Peyer's patch (tissue), 4 donors: ENCODE measurements at regions not wholly inside any gene's neighbourhood (a gene's known extent, or its start where the extent isn't known, plus 50 kb on each side); places are given as distances from the start of the nearest gene placed in this dataset.

ENCODE experiments used
- DNase-seq, 3 donors: peaks; one replicate each; pipeline ENCODE4 v3.0.0-alpha.2; 2017 to 2019
- H3K27ac ChIP-seq, 4 donors: fragments of 200-600 bp; sonication (generic); one replicate each; pipeline ENCODE4 v1.5.1; 2016 to 2019
- H3K27me3 ChIP-seq, 2 donors: fragments of 200-600 bp; sonication (generic); one replicate each; pipeline ENCODE4 v1.5.1; 2019
- H3K36me3 ChIP-seq, 3 donors: fragments of 200-600 bp; sonication (generic); one replicate each; pipeline ENCODE4 v1.5.1; 2016 to 2019
- H3K4me1 ChIP-seq, 4 donors: fragments of 200-600 bp; sonication (generic); one replicate each; pipeline ENCODE4 v1.5.1; 2016 to 2019
- H3K4me3 ChIP-seq, 4 donors: fragments of 200-600 bp; sonication (generic); 1 replicate in 3 of 4; 2 replicates in 1 of 4; pipeline ENCODE4 v1.5.1; 2016 to 2019; ENCODE audit warnings: mild to moderate bottlenecking in 1 of 4
- H3K9me3 ChIP-seq, 4 donors: fragments of 200-600 bp; sonication (generic); one replicate each; pipeline ENCODE4 v1.5.1; 2016 to 2019; ENCODE audit warnings: mild to moderate bottlenecking in 1 of 4
- POLR2A ChIP-seq, 2 donors: fragments of 450-650 bp; IDR thresholded peaks; one replicate each; pipeline ENCODE4 v1.5.1; 2017; ENCODE audit warnings: antibody characterized with exemption in 2 of 2, mild to moderate bottlenecking in 2 of 2, moderate library complexity in 2 of 2
- TF ChIP-seq, protein P1 (sequence below), 6 experiments: fragments of 450-650 bp in 4 of 6; fragments of 200-600 bp in 2 of 6; sonication (generic) in 1 of 6; IDR thresholded peaks; one replicate each; pipeline ENCODE4 v1.5.1; 2017 to 2019; ENCODE audit warnings: antibody characterized with exemption in 6 of 6, mild to moderate bottlenecking in 3 of 6, moderate library complexity in 1 of 6

DNA sequence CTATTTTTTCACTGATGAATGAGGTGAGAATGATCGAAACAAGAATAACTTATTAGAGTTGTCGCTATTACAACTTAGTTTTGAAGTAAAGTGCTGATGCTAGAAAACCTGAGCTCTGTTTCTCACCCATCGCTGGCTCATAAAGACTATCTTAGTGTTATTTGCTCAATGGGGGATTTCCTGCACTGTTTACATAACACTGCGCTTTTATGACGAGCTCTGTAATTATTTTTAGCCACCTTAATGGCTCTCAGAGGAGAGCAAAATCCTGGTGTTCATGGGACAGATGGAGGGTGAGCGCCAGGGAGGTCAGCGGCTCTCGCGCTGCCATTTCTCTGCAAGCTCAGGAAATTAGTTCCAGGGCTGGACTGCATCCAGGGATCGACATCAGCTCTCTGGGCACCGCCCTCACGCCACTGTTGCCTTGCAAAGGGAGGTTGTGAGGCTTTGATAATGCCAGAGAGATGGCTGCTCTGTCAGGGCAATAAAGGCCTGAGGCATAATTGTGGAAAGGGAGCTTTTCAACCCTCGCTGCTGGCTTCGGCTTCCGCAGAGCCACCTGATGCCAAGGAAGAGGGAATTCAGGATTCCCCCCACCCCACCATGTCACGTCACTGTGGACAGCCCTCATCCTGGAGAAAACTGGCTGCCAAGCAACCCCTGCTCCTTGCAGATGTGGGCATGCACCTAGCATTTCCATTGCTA, 72.0 kb downstream of the DACT2 start:
- Histone ChIP-seq H3K9me3 (no peaks in the 10 kb centered on the region), H3K27ac (peak overlapping the region in 1 of 4 donors; percentile 46), H3K4me1 (peaks cover 0 to 10% (median 0%) of the 10 kb centered on the region in 4 donors), H3K4me3 (peak overlapping the region in 1 of 4 donors; percentile 6), H3K27me3 (no peaks in the 10 kb centered on the region), H3K36me3 (no peaks in the 10 kb centered on the region)
- DNase-seq = peak in 2 of 3 donors; percentile 80 to 81
- TF ChIP-seq, protein P1, sequence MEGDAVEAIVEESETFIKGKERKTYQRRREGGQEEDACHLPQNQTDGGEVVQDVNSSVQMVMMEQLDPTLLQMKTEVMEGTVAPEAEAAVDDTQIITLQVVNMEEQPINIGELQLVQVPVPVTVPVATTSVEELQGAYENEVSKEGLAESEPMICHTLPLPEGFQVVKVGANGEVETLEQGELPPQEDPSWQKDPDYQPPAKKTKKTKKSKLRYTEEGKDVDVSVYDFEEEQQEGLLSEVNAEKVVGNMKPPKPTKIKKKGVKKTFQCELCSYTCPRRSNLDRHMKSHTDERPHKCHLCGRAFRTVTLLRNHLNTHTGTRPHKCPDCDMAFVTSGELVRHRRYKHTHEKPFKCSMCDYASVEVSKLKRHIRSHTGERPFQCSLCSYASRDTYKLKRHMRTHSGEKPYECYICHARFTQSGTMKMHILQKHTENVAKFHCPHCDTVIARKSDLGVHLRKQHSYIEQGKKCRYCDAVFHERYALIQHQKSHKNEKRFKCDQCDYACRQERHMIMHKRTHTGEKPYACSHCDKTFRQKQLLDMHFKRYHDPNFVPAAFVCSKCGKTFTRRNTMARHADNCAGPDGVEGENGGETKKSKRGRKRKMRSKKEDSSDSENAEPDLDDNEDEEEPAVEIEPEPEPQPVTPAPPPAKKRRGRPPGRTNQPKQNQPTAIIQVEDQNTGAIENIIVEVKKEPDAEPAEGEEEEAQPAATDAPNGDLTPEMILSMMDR (IDR thresholded peaks at IDR 0.05) = no peak
- no peak for TF ChIP-seq POLR2A (IDR thresholded peaks at IDR 0.05)

DNA sequence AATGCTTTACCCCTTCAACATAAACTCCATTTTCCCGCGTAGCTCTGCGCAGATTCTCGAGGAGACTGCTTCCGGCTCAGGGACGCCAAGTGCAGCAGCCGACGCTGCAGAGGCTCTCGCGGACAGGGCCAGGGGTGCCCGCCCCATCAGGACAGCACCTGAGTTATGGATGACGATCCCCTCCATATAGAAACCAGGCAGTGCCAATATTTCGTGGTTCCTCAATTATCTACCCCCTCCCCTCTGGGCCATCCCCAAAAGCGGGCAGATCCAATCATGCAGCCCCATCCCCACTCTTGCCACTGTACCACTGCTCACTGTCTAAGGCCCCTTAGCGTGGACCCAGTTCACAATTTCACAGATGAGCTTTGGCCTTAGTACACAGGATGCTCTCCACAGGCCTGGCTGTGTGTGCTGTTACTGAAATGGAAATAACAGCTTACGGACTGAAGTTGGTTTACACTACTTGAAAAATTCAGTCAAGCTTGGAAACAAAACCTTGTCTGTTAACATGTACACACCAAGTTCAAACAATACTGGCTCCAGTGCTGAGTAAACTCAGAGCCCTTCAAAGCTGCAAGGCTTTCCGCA, 74.5 kb downstream of the DACT2 start:
- H3K4me1 ChIP-seq = peaks cover 0 to 10% (median 0%) of the 10 kb centered on the region in 4 donors
- no peaks in the 10 kb centered on the region for H3K9me3 ChIP-seq
- H3K4me3 ChIP-seq = no peak overlapping the region
- no peaks in the 10 kb centered on the region for H3K36me3 ChIP-seq
- no peak for DNase-seq
- no peak for TF ChIP-seq POLR2A (IDR thresholded peaks at IDR 0.05)
- TF ChIP-seq, protein P1 (IDR thresholded peaks at IDR 0.05) = no peak
- no peaks in the 10 kb centered on the region for H3K27me3 ChIP-seq
- no peak overlapping the region for H3K27ac ChIP-seq

DNA sequence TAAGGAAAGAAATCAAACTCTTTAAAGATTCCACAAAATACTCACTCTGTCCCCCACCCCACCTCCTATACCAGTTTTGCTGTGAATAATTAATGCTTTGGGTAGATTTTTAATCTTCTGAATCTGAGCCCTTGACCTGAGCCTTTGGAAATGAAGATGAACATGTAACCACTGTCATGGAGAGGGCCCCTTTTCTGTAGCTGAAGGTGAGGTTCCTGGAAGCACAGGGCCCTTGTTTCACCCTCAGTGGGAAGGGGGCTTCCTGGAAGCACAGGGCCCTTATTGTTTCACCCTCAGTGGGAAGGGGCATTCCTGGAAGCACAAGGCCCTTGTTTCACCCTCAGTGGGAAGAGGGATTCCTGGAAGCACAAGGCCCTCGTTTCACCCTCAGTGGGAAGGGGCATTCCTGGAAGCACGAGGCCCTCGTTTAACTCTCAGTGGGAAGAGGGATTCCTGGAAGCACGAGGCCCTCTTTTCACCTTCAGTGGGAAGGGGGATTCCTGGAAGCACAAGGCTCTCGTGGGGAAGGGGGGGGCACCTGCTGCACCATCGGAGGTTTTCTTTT, 75.7 kb downstream of the DACT2 start:
- no peaks in the 10 kb centered on the region for H3K27me3 ChIP-seq
- no peak for TF ChIP-seq POLR2A (IDR thresholded peaks at IDR 0.05)
- TF ChIP-seq, protein P1 (IDR thresholded peaks at IDR 0.05) = no peak
- H3K4me3 ChIP-seq = no peak overlapping the region
- no peak for DNase-seq
- no peak overlapping the region for H3K27ac ChIP-seq
- no peaks in the 10 kb centered on the region for H3K9me3 ChIP-seq
- H3K36me3 ChIP-seq = no peaks in the 10 kb centered on the region
- H3K4me1 ChIP-seq = peaks cover 0 to 10% (median 0%) of the 10 kb centered on the region in 4 donors

DNA sequence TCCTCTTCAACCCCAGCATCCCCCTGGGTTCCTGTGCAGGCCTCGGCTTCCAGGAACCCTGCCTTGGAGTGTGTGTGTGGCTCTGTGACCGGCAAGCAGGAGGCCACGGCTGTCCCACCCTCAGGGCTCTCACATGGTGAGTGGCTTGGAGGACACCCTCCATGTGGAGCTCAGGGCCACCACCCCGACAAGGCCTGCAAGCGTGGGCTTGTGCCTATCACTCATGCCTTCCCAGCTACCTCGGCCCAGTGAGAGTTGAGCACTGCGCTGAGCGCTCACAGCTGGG, 76.7 kb downstream of the DACT2 start:
- no peaks in the 10 kb centered on the region for H3K9me3 ChIP-seq
- no peaks in the 10 kb centered on the region for H3K36me3 ChIP-seq
- no peak for DNase-seq
- H3K4me1 ChIP-seq = peaks cover 0 to 6% (median 0%) of the 10 kb centered on the region in 4 donors
- no peak overlapping the region for H3K27ac ChIP-seq
- TF ChIP-seq, protein P1 (IDR thresholded peaks at IDR 0.05) = no peak
- TF ChIP-seq POLR2A (IDR thresholded peaks at IDR 0.05) = no peak
- no peaks in the 10 kb centered on the region for H3K27me3 ChIP-seq
- no peak overlapping the region for H3K4me3 ChIP-seq

DNA sequence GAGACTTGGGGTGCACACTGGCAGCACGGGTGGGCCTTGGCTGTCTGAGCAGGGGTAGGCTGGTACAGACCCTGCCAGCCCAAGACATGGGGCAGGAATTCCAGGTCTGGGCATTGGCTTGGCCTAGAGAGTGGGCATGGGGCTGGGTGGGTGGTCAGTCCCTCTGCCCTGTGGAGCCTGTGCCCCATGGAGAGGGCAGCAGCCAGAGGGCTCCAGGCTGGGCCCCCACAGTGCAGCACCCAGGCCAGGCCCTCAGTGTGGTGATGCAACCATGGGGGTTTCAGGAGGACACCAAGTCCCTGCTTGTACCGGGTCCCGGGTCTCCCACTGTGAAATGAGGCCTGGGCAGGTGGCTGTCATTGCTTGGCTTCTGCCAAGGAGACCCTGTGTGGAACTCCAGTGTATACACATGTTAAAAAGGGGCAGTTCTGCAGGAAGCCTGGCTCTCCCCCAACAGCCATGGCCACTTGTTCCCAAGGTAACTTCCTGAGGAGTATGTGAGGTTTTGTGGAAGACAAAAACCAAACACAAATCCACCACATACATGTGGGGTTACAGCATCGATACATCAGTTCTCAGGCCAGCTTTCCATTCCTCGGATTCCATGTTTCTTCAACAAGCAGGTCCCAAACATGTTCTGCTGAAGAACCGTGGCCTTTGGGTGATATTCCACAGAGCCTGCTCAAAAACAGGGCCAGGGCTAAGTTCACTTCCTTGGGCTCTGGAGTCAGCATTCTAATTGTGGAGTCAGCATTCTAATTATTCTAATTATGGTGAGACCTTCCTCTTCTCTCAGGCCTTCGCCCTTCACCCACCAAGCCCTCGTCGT, 77.3 kb downstream of the DACT2 start:
- Histone ChIP-seq H3K27me3 (no peaks in the 10 kb centered on the region), H3K36me3 (no peaks in the 10 kb centered on the region), H3K9me3 (no peaks in the 10 kb centered on the region), H3K27ac (no peak overlapping the region), H3K4me1 (peaks cover 0 to 6% (median 0%) of the 10 kb centered on the region in 4 donors), H3K4me3 (no peak overlapping the region)
- no peak for DNase-seq
- TF ChIP-seq, protein P1 (IDR thresholded peaks at IDR 0.05) = no peak
